Duodenal mucosa (tissue), 2 donors: ENCODE measurements at regions not wholly inside any gene's neighbourhood (a gene's known extent, or its start where the extent isn't known, plus 50 kb on each side); places are given as distances from the start of the nearest gene placed in this dataset.

Experiments used
- H3K27ac ChIP-seq: one replicate; pipeline ENCODE4 v1.7.0; 2013; ENCODE audit warnings: low read depth, low read length
- H3K27me3 ChIP-seq, 2 donors: one replicate each; pipeline ENCODE4 v1.7.0; 2013; ENCODE audit warnings: low read length in 2 of 2, control low read depth in 1 of 2; ENCODE audit not compliant: insufficient read depth in 2 of 2, control insufficient read depth in 1 of 2
- H3K36me3 ChIP-seq, 2 donors: one replicate each; pipeline ENCODE4 v1.7.0; 2013; ENCODE audit warnings: low read length in 2 of 2, control low read depth in 1 of 2; ENCODE audit not compliant: insufficient read depth in 2 of 2, control insufficient read depth in 1 of 2
- H3K4me1 ChIP-seq, 2 donors: one replicate each; pipeline ENCODE4 v1.7.0; 2013; ENCODE audit warnings: low read length in 2 of 2, control low read depth in 1 of 2; ENCODE audit not compliant: insufficient read depth in 2 of 2, control insufficient read depth in 1 of 2
- H3K4me3 ChIP-seq, 2 donors: one replicate each; pipeline ENCODE4 v1.7.0; 2013; ENCODE audit warnings: low read length in 2 of 2, low read depth in 1 of 2
- H3K9ac ChIP-seq, 2 donors: one replicate each; pipeline ENCODE4 v1.7.0; 2013; ENCODE audit warnings: low read length in 2 of 2, low read depth in 1 of 2
- H3K9me3 ChIP-seq, 2 donors: one replicate each; pipeline ENCODE4 v1.7.0; 2013; ENCODE audit warnings: low read length in 2 of 2, control low read depth in 1 of 2; ENCODE audit not compliant: control insufficient read depth in 1 of 2

- Histone ChIP-seq H3K9ac (no peak overlapping the region), H3K4me1 (peaks cover 5 to 9% of the 10 kb centered on the region in 2 donors), H3K27me3 (no peaks in the 10 kb centered on the region), H3K4me3 (no peak overlapping the region), H3K27ac (no peak overlapping the region), H3K9me3 (no peaks in the 10 kb centered on the region), H3K36me3 (no peaks in the 10 kb centered on the region)
Observed at GRCh38 chr2:12313445-12314126, 403.1 kb upstream of the TRIB2 start.

- Histone ChIP-seq H3K4me1 (peaks cover 5 to 14% of the 10 kb centered on the region in 2 donors), H3K36me3 (no peaks in the 10 kb centered on the region), H3K27ac (no peak overlapping the region), H3K4me3 (no peak overlapping the region), H3K9me3 (no peaks in the 10 kb centered on the region), H3K27me3 (no peaks in the 10 kb centered on the region), H3K9ac (no peak overlapping the region)
Observed at GRCh38 chr2:12314127-12314760, 402.5 kb upstream of the TRIB2 start.

GRCh38 chr2:12315224-12315623 is 401.5 kb upstream of the TRIB2 start:
- no peak overlapping the region for H3K4me3 ChIP-seq
- H3K9me3 ChIP-seq = no peaks in the 10 kb centered on the region
- H3K27me3 ChIP-seq = no peaks in the 10 kb centered on the region
- no peak overlapping the region for H3K27ac ChIP-seq
- H3K9ac ChIP-seq = no peak overlapping the region
- no peaks in the 10 kb centered on the region for H3K36me3 ChIP-seq
- peaks cover 5 to 14% of the 10 kb centered on the region in 2 donors for H3K4me1 ChIP-seq

- Histone ChIP-seq H3K36me3 (no peaks in the 10 kb centered on the region), H3K27ac (no peak overlapping the region), H3K9me3 (no peaks in the 10 kb centered on the region), H3K27me3 (no peaks in the 10 kb centered on the region), H3K9ac (no peak overlapping the region), H3K4me1 (peaks cover 5 to 18% of the 10 kb centered on the region in 2 donors), H3K4me3 (no peak overlapping the region)
Observed at GRCh38 chr2:12316476-12316875, 400.3 kb upstream of the TRIB2 start.

- Histone ChIP-seq H3K27ac (no peak overlapping the region), H3K36me3 (no peaks in the 10 kb centered on the region), H3K4me1 (peaks cover 5 to 18% of the 10 kb centered on the region in 2 donors), H3K9ac (no peak overlapping the region), H3K27me3 (no peaks in the 10 kb centered on the region), H3K9me3 (no peaks in the 10 kb centered on the region), H3K4me3 (no peak overlapping the region)
Observed at GRCh38 chr2:12317286-12317685, 399.4 kb upstream of the TRIB2 start.

- Histone ChIP-seq H3K36me3 (no peaks in the 10 kb centered on the region), H3K9me3 (no peaks in the 10 kb centered on the region), H3K27me3 (no peaks in the 10 kb centered on the region), H3K27ac (no peak overlapping the region), H3K4me1 (peaks cover 5 to 18% of the 10 kb centered on the region in 2 donors), H3K4me3 (no peak overlapping the region), H3K9ac (no peak overlapping the region)
Observed at GRCh38 chr2:12317814-12318426, 398.8 kb upstream of the TRIB2 start.

GRCh38 chr2:12318427-12319057 is 398.2 kb upstream of the TRIB2 start:
- Histone ChIP-seq H3K27me3 (no peaks in the 10 kb centered on the region), H3K4me3 (no peak overlapping the region), H3K9me3 (no peaks in the 10 kb centered on the region), H3K27ac (no peak overlapping the region), H3K9ac (no peak overlapping the region), H3K36me3 (no peaks in the 10 kb centered on the region), H3K4me1 (peaks cover 5 to 18% of the 10 kb centered on the region in 2 donors)

GRCh38 chr2:12320027-12320734 is 396.6 kb upstream of the TRIB2 start:
- Histone ChIP-seq H3K27ac (no peak overlapping the region), H3K9me3 (no peaks in the 10 kb centered on the region)

GRCh38 chr2:12320991-12321641 is 395.6 kb upstream of the TRIB2 start:
- H3K27me3 ChIP-seq = no peaks in the 10 kb centered on the region
- no peaks in the 10 kb centered on the region for H3K9me3 ChIP-seq
- peaks cover 5 to 18% of the 10 kb centered on the region in 2 donors for H3K4me1 ChIP-seq
- H3K4me3 ChIP-seq = no peak overlapping the region
- no peaks in the 10 kb centered on the region for H3K36me3 ChIP-seq
- no peak overlapping the region for H3K9ac ChIP-seq
- H3K27ac ChIP-seq = no peak overlapping the region

More at GRCh38 chr2:12320027-12320734, 396.6 kb upstream of the TRIB2 start:
- Histone ChIP-seq H3K4me1 (peaks cover 5 to 18% of the 10 kb centered on the region in 2 donors), H3K9ac (no peak overlapping the region), H3K4me3 (no peak overlapping the region), H3K36me3 (no peaks in the 10 kb centered on the region), H3K27me3 (no peaks in the 10 kb centered on the region)
